Activated T-helper 1 cell treated with Interleukin-2 at 50 U/mL for 16 hours (primary cell): ENCODE measurements at regions not wholly inside any gene's neighbourhood (a gene's known extent, or its start where the extent isn't known, plus 50 kb on each side); places are given as distances from the start of the nearest gene placed in this dataset.

ENCODE experiments used
- DNase-seq: peaks from one replicate; pipeline ENCODE4 v3.0.0-alpha.2; 2020; ENCODE audit warnings: low read depth

GRCh38 chr2:226652983-226653765 is 146.4 kb downstream of the IRS1 start:
- DNase-seq = no peak

GRCh38 chr2:226652369-226652768 is 147.3 kb downstream of the IRS1 start:
- no peak for DNase-seq

DNA sequence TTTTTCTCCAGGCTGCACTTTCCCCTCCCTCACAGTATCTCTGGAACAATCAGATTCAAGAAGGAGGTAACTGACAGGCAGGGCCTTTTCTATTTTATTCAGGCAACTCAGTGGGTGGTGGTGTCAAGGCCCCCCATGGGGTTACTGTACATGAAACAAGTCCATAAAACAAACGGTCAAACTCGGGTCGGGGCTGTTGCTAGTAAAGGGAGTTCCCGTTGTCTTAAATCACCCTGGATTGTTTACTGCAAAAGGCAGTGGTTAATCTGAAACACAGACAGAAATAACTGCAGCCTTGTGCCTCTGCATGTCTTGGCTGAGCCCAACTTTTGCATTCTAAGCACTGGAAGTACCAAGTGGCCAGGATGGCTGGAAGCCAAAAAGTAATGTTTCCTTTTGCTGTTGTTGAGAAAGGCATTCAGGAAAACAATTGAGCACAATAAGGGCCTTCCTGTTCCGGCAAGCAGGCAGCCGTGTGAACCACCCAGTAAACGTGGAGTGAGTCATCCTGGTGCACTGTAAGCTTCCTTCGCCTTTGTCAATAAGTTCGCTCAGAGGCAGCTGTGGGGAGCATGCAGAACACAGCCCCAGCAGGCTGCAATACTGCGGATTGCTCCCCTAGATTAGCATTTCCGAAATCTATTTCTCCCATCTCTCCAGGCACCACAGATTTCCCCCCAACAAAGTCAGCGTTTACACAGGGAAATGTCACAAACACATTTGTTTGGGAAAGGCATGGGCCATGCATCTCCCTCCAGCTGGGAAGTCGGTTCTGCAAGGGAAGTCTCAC is 149.6 kb downstream of the IRS1 start:
- peak; percentile 25 for DNase-seq

DNA sequence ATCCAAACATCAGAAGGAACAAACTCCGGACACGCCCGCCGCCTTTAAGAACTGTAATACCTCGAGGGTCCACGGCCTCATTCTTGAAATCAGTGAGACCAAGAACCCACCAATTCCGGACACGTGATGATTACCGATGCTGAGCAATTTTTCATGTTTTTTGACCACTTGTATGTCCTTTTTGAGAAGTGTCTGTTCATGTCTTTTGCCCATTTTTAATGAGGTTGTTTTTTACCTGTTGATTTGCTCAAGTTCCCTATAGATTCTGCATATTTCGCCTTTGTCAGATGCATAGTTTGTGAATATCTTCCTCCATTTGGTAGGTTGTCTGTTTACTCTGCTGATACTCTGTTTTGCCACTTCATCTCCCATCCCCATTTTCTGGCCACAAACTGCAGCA is 150.4 kb downstream of the IRS1 start:
- no peak for DNase-seq

DNA sequence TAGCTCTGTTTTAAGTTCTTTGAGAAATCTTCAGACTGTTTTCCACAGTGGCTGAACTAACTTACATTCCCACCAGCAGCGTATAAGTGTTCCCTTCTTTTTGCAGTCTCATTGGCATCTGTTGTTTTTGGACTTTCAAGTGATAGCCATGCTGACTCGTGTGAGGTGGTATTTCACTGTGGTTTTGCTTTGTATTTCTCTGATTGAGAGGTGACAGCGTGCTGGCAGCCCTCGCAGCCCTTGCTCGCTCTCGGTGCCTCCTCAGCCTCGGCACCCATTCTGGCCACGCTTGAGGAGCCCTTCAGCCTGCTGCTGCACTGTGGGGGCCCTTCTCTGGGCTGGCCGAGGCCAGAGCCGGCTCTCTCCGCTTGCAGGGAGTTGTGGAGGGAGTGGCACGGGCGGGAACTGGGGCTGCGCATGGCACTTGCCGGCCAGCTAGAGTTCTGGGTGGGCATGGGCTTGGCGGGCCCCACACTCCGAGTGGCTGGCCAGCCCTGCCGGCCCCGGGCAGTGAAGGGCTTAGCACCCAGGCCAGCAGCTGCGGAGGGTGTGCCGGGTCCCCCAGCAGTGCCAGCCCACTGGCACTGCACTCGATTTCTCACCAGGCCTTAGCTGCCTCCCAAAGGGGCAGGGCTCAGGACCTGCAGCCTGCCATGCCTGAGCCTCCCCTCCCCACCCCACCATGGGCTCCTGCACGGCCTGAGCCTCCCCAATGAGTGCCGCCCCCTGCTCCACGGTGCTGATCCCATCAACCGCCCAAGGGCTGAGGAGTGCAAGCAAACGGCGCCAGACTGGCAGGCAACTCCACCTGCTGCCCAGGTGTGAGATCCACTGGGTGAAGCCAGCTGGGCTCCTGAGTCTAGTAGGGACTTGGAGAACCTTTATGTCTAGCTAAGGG is 151.8 kb downstream of the IRS1 start:
- DNase-seq = no peak

- DNase-seq = no peak
Measured at GRCh38 chr2:226644399-226644865, 155.2 kb downstream of the IRS1 start.

GRCh38 chr2:226643946-226644282 is 155.7 kb downstream of the IRS1 start:
- no peak for DNase-seq

GRCh38 chr2:226643030-226643945 is 156.3 kb downstream of the IRS1 start:
- DNase-seq = no peak

DNA sequence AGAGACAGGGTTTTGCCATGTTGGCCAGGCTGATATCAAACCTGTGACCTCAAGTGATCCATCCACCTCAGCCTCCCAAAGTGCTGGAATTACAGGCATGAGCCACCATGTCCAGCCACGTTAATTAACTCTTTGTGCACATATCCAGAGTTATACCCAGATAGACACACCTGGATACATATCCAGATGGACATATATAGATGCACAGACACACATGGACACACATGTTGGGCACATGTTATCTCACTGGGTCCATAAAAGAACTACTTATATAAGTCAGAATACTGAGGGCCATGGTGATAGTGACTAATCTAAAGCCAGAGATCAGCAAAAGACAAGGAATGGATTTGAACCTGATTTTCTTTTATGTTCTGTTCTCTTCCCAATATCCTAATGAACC is 158.6 kb downstream of the IRS1 start:
- DNase-seq = no peak

- DNase-seq = no peak
Measured at GRCh38 chr2:226640501-226640900, 159.1 kb downstream of the IRS1 start.

DNA sequence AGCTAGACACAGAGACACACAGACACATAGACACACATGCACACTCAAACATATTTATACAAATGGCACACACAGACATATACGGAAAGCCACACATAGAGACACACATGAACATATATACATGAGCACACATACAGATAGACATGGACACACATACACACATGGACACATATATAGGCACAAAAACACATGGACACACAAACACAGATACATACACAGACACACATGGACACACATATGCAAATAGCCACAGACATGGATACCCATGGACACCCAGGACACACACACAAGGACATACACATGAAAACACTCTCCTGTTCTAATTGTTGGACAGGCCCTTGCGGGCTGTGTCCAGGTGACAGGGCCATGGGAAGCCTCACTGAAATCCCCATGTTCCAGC is 160.1 kb downstream of the IRS1 start:
- no peak for DNase-seq

DNA sequence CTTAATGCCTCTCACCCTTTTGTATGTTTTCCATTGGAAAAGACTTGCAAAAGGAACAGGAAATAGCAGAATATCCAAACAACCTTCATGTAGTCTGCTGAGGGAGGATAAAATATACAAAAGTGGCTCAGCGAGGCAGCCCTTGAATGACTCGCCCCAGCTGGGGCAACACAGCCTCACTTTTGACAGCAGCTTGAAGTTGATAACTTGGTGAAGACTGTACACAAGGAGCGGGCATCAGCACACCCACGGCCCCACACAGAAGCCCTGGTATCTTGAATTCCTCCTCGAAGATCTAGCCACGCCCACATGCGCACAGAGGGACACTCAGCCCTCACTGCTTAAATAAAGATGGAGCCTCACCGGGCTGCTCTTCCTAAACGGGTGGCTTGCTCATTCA is 161.0 kb downstream of the IRS1 start:
- no peak for DNase-seq

GRCh38 chr2:226637383-226637782 is 162.2 kb downstream of the IRS1 start:
- no peak for DNase-seq

- DNase-seq = no peak
Measured at GRCh38 chr2:226636586-226636985, 163.0 kb downstream of the IRS1 start.

DNA sequence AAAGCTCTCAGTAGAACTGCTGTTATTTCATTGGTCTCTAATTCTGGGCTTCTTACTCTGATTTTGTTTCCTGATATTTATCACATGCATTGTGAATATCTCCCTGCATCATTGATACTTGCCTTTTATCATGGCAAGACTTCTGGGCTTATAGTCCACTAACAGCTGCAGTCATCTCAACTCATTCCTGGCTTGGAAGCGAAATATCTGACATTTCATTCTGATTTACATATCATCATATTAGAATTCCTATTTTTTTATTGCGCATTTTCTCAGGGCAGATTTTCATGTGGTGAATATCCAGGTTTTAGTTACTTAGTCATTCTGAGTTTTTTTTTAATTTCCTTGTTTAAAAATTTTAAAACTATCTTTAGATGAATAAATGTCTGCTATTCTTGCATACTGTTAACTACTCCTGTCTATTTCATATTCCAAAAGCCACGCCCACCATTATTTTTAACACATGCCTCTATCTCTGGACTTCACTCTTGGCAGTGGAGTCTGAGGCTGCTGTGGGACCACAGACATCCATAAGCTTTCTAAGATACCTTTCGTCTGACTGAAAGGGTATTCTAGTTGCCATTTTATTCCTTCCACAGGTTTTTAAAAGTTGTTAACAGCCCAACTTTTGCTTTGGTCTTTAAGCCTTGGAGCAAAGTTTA is 164.5 kb downstream of the IRS1 start:
- no peak for DNase-seq

DNA sequence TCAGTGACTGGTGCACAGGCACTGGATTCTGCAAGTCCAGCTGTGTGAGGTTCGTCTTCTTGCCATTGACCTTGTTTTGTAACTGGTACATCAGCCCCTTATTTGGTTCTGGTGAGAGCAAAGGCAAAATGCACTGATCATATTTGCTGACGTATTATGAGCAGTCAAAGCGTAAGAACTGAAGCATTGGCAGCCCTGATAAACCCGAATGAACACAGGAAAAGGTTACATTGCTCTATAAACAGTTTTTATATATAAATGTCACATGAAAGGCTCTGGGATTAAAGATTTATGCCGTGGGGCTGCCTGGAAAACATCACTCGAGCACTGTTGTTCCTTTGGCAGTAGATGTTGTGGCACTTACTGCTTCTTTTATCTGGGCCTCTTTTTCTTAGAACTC is 167.9 kb downstream of the IRS1 start:
- DNase-seq = no peak

- no peak for DNase-seq
Measured at GRCh38 chr2:226631187-226631586, 168.4 kb downstream of the IRS1 start.

DNA sequence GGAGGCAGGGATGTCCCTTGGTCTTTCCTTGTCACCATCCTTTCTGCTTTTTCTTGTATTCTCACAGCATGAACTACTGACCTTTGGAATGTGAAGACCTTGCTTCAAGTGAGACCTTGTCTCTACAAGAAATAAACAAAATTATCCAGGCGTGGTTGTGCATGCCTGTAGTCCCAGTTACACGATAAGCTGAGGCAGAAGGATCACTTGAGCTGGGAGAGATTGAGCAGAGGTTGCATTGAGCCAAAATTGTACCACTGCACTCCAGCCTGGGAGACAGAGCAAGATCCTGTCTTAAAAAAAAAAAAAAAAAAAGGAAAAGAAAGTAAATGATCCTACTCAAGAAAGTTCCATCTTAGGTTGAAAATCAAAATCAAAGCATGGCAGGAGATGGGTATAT is 173.7 kb downstream of the IRS1 start:
- no peak for DNase-seq

DNA sequence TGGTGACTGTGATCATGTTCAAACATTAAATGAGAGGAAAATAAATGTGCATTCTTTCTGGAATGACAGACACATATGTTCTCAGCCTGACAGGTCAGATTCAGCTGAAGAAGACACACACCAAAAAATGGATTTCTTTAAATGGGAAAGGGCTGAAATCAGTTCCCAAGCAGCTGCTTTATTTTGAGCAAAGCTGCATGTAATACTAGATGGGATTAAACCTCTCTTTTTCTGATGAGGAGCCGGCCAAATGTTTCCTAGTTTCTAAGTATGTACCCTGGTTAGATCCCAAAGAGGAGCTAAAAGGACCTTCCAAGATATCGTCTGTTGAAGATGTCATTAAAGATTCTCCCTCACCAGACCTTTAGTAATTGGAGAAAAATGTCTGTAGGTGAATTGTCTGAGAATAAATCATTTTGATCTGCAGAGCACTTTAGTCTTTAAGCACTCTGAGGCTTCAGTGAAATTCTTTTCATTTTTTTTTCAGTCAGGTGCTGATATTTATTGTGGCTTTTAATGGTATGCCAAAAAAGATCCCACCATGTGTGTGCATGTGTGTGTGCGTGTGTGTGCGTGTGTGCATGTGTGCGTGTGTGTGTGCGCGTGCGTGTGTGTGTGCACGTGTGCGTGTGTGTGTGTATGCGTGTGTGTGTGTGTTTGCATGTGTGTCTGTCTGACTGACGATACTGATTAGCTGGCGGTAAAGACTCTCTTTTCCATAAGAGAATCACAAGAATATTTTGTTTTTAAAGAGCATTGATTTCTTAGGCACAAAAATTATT is 175.8 kb downstream of the IRS1 start:
- no peak for DNase-seq

GRCh38 chr2:226622484-226622883 is 177.1 kb downstream of the IRS1 start:
- DNase-seq = no peak
